ENCODE measurements at regions not wholly inside any gene's neighbourhood (a gene's known extent, or its start where the extent isn't known, plus 50 kb on each side); places are given as distances from the start of the nearest gene placed in this dataset.

DNA sequence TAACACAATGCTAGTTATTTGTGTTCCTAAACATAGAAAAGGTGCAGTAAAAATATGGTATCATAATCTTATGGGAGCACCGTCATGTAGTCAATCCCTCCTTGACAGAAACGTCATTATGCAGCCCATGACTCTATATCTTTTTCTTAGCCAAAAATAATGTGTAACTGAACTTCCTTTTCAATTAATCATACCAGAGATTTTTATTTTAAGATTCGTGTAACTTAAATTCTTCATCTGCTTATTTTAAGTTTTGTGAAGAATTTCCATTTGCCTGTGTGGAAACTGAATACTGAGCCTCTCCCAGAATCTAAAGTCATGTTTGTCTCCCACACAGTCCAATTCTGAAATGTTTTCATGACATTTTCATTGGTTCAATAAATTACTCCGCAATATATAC lies 699.1 kb downstream of the KCNA4 start:
- TF ChIP-seq, protein P1, sequence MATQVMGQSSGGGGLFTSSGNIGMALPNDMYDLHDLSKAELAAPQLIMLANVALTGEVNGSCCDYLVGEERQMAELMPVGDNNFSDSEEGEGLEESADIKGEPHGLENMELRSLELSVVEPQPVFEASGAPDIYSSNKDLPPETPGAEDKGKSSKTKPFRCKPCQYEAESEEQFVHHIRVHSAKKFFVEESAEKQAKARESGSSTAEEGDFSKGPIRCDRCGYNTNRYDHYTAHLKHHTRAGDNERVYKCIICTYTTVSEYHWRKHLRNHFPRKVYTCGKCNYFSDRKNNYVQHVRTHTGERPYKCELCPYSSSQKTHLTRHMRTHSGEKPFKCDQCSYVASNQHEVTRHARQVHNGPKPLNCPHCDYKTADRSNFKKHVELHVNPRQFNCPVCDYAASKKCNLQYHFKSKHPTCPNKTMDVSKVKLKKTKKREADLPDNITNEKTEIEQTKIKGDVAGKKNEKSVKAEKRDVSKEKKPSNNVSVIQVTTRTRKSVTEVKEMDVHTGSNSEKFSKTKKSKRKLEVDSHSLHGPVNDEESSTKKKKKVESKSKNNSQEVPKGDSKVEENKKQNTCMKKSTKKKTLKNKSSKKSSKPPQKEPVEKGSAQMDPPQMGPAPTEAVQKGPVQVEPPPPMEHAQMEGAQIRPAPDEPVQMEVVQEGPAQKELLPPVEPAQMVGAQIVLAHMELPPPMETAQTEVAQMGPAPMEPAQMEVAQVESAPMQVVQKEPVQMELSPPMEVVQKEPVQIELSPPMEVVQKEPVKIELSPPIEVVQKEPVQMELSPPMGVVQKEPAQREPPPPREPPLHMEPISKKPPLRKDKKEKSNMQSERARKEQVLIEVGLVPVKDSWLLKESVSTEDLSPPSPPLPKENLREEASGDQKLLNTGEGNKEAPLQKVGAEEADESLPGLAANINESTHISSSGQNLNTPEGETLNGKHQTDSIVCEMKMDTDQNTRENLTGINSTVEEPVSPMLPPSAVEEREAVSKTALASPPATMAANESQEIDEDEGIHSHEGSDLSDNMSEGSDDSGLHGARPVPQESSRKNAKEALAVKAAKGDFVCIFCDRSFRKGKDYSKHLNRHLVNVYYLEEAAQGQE (IDR thresholded peaks at IDR 0.05; ENCODE audit: low read depth), result no peak
- TF ChIP-seq, protein P2, sequence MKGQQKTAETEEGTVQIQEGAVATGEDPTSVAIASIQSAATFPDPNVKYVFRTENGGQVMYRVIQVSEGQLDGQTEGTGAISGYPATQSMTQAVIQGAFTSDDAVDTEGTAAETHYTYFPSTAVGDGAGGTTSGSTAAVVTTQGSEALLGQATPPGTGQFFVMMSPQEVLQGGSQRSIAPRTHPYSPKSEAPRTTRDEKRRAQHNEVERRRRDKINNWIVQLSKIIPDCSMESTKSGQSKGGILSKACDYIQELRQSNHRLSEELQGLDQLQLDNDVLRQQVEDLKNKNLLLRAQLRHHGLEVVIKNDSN (IDR thresholded peaks at IDR 0.05), result no peak
- TF ChIP-seq TAF1 (IDR thresholded peaks at IDR 0.05; ENCODE audit: low read depth) (no peak), EP300 (IDR thresholded peaks at IDR 0.05; ENCODE audit: borderline replicate concordance) (no peak), TEAD4 (IDR thresholded peaks at IDR 0.05) (no peak), EGR1 (IDR thresholded peaks at IDR 0.05) (no peak), ZBTB7A (IDR thresholded peaks at IDR 0.05; ENCODE audit: low read depth) (no peak)

All from Ishikawa (cell line).